ENCODE measurements at regions not wholly inside any gene's neighbourhood (a gene's known extent, or its start where the extent isn't known, plus 50 kb on each side); places are given as distances from the start of the nearest gene placed in this dataset.

GRCh38 chrX:71000139-71000538 lies 68.0 kb downstream of the SNX12 start:
- TF ChIP-seq CTCF (optimal IDR thresholded peaks at IDR 0.05 in 1 of 3, IDR thresholded peaks at IDR 0.05 in 1 of 3, conservative IDR thresholded peaks at IDR 0.05 in 1 of 3; ENCODE audit: extremely low read depth in 1 of 3, insufficient read depth in 2 of 3, low read length in 3 of 3) = no peak
- TF ChIP-seq EZH2 (IDR thresholded peaks at IDR 0.05; ENCODE audit: low read length) = no peak
